ENCODE measurements at regions not wholly inside any gene's neighbourhood (a gene's known extent, or its start where the extent isn't known, plus 50 kb on each side); places are given as distances from the start of the nearest gene placed in this dataset.
A peak's percentile ranks its signal among the peaks of the same experiment; 100 is the strongest.

DNA sequence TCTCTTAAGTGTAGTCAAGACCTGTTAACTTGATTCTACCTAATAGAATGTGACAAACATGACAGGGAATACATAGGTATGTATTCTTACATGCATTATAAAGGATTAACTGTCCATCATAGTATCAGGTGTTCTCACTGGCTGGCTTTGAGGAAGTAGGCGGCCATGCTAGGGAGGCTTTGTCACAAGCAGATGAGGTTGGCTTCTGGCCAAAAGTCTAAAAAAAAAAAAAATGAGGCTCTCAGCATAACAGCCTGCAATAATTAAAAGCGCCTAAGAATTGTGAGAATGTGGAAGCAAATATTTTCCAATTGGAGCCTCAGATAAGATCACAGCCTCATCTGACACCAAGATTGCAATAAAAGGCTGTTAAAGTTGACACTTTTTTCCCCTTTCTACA, 1256.8 kb upstream of the SORCS1 start:
- no peak for DNase-seq (ENCODE audit: low spot score)

DNA sequence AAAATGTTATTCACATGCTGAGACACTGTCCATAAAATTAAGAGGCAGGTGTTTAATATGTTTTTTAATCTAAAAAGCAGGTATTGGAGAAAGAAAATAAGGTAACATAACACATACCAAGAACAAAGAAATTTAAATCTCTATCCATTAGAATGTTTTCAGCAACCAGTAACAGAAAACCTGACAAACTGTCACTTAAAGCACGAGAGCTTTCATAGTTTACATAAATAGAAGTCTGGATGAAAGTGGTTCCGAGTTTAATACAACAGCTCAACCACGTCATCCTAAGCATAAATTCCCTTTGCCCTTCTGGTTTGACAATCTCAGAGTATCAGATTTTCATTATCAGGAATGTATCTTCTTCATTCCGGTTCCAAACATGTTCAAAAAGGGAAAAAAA, 1249.4 kb upstream of the SORCS1 start:
- DNase-seq (ENCODE audit: low spot score), result no peak

DNA sequence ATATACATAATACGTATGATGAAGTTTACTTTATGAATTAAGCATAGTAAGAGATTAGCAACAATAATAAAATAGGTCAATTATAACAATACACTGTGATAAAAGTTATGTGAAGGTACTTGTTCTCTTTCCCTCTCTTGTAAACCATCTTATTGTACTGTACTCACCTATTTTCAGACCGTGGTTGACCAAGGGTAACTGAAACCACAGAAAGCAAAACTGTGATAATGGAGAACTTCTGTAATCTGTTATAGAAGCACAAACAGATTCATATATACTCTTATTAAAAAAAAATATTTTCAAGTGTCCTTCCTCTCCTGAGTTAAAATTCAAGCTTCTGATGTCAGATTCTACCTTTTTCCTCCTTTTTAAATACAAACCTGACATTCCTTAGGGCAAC, 1247.8 kb upstream of the SORCS1 start:
- DNase-seq (ENCODE audit: low spot score), result no peak

DNA sequence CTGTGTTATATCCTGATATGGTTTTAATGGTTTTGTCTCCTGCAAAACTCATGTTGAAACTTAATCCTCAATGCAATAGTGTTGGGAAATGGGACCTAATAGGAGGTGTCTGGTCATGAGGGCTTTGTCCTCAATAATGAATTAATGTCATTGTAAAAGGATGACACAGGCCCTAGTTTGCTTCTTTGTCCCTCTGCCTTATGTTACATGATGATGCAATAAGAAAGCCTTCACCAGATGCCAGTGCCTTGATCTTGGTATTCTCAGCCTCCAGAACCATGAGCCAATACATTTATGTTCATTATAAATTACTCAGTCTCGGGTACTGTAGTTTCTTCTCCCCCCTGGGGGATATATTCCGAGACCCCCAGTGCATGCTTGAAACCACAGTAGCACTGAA, 1247.4 kb upstream of the SORCS1 start:
- DNase-seq (ENCODE audit: low spot score), result no peak

DNA sequence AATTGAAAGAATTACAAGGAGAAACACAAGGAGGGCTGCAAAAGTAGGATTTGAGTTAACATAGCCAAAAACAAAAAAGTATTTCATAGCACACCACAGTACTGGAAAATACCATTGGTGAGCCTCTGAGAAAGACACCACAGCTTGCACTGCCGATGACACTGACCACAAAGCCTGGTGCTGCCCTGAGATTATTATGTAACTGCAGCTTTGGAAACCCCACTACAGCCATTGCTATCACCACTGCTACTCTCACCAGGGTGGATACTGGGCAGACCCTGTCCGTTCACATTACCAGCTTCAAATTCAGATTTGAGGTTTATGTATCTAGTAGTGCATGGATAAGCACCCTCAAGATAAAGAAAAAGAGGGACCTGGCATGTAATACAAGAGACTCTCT, 1246.7 kb upstream of the SORCS1 start:
- DNase-seq (ENCODE audit: low spot score), result no peak

DNA sequence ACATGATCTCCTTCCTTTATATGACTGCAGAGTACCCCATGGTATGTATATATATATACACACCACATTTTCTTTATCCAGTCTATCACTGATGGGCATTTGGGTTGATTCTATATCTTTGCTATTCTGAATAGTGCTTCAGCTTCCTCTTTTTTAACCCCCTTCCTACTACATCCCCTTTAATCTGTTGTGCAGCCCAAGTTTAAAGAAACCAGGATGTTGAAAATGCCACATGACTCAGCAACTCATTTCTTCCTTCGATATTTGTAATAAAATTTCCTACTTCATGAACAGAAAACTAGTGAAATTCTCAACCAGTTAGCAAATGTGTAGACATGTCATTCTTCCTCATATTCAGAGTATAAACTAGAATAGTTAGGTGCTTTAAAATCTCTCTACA, 1245.7 kb upstream of the SORCS1 start:
- no peak for DNase-seq (ENCODE audit: low spot score)

DNA sequence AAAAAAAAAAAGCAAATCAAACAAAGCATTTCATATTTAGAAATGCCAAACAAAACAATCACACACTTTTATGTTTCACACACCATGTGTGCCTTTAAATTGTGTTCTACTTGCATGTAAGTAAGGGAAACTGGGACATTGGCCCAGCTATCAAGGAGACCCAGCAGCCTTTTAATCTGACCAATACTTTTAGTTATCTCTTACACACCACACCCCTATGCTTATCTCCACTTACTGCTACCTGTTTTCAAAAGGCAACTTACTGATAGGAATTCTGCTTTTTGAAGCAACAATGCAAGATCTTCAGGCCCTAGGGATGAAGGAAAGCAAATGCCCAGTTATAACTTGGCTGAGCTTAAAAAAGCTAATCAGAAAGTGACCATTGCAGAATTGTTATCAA, 1244.8 kb upstream of the SORCS1 start:
- no peak for DNase-seq (ENCODE audit: low spot score)

DNA sequence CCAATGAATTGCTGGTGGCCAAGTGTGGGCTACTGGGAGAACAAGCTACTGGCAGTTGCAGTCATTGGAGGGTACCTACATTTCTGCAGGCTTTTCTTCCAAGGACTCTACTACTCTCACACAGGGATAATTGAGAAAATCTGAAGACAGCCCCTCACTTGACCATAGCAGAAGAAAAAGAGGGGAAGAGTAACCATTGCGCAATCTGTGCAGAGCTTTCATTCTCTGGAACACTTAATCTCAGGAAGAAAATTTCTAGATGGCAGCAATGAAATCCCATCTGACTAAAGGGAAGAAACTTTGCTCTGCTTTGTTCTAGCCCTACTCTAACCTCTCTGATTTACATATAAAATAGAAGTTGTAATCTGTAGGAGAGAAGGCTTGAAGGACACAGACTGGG, 1239.6 kb upstream of the SORCS1 start:
- no peak for DNase-seq (ENCODE audit: low spot score)

DNA sequence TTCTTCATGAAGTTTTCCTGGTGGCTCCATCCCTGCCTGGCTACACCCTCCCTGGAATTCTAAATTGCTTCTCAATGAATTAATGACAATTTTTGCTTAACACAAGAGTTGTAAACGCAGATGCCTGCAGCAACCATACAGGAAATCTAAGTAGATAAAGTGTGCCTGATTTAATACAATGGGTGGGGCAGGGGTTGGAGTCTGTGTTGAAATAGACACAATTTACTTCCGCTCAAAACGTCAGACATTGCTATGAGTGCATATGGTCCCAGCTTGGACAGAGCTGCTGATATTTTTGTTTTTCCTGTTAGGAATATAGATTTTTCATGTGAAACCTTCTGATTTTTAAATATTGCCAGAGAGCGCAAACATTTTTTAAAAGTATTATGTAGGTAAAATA, 1235.0 kb upstream of the SORCS1 start:
- no peak for DNase-seq (ENCODE audit: low spot score)

DNA sequence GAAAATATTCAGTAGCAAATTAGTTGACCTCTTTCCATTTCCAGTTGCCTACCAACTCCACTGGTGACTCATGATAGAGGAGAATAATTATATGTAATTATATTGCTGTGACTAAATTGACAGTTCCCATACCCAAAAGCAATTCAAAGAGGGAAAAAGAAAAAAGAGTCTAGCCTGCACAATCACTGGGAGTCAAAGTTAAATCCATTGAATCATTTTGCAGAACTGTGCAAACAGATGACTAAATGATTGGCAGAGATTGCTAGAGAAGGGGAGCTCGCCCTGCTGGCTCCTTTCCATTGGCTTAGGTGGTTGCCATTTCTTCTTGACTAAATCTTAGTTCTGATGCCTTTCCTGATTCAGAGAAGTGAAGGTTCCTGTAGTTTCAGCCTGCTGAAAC, 1228.6 kb upstream of the SORCS1 start:
- DNase-seq (ENCODE audit: low spot score), result peak; percentile 47

DNA sequence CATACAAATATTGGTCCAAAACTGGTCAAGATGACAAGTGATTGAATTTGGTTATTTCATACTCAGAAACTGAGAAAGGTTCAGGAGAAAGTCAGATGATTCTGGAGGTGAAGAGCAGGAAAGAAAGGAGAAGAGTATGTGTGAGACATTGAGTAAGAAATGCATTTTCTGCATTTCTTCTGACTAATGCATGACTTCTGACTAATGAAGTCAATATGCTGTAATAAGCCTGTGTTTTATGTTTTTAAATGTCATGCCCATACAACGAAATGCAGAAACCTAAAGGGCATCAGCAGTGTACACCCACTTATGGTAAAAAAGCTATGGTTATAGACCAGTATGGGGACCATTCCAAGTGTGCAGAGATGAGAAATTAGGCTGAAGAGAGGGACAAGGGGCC, 1227.8 kb upstream of the SORCS1 start:
- DNase-seq (ENCODE audit: low spot score), result peak; percentile 63

DNA sequence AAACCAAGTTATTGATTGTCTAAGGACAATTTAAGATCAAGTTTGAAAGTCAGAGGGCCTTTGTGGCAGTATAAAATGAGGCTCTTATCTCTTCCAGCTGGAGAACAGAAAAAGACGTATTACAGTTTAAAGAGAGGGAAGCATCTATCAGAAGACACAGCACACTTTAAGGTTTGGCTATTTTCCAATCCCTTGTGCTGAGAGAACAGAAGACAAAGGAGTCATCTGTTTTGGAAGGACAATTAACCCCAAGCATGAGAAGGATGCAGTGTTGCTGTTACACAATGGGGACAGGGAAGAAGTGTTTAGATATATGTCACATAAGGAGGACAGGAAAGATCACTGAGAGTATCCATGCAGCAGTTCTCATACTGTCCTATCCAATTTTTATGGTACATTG, 1224.2 kb upstream of the SORCS1 start:
- DNase-seq (ENCODE audit: low spot score), result peak; percentile 44

DNA sequence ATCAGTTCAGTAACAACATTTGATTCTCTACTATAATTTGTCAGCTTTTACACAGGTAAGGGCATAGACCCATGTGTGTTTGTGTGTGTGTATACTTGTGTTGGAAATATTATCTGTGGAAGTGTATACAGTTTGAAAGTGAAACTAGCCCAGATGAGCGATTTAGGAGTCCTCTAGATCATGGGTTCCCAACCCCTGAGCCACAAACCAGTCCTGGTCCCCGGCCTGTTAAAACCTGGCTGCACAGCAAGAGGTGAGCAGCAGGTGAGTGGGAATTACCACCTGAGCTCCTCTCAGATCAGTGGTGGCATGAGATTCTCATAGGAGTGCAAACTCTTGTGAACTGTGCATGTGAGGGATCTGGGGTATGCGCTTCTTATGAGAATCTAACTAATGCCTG, 1221.5 kb upstream of the SORCS1 start:
- DNase-seq (ENCODE audit: low spot score), result no peak

DNA sequence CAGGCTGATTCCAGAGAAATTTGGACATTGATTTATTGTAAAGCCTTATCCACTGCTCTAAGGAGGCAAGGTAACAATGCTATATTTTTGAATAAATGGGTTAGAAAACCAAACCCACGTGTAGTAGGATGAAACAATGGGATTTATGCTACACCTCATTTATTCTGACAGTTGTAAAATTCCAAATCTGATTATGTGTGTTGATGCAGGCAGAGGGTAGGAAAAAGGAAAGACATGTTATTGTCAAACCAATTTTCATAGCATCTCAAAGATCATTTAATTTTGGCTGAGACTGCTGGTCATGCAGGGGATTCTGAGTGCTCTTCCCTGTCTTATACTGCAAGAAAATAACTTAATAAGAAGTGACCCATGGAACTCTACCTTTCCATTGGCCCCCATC, 1219.9 kb upstream of the SORCS1 start:
- DNase-seq (ENCODE audit: low spot score), result no peak

DNA sequence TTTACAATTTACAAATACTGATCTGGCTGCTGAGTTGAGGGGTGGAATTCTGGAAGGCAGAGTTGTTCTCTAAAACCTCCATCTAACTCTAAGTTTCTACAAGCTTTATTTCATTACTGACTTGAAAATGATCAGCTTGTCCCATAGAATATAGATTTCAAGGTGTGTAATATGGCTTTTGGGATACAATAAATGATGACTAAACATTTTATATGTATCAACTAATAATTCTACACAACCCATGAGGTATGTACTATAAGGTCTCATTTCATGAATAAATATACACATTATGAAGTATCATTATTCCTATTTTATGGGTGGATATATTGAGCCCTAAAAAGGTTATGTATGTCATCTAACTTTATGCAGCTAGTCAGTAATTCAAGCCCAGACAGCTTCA, 1214.3 kb upstream of the SORCS1 start:
- no peak for DNase-seq (ENCODE audit: low spot score)

DNA sequence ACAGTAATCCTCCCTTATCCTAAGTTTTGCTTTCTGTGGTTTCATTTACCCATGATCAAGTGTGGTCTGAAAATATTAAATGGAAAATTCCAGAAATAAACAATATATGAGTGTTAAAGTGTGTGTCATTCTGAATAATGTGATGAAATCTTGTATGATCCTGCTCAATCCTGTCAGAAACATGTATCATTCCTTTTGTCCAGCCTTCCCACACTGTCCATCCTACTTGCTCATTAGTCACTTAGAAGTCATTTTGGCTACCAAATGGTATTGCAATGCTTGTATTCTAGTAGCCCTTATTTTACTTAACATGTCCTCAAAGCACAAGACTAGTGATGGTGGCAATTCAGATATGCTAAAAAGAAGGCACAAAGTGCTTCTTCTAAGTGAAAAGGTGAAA, 1211.2 kb upstream of the SORCS1 start:
- peak; percentile 31 for DNase-seq (ENCODE audit: low spot score)

DNA sequence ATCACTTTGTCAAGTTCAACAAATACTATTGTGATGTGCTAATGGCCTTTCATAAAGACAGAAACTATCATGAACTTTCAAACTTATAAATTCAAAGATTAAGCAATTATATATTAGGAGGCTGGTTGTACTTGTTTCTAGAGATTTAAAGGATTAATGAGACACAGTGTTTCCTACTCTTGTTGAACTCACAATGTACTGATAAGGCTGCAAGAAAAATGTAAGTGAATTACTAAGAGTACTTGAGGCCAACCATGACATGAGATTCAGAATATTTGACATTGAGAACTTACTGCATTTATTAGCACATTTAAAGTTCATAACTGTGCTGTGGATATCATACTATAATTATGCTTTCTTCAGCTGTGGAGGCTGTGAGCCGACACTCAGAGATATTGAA, 1210.5 kb upstream of the SORCS1 start:
- no peak for DNase-seq (ENCODE audit: low spot score)

DNA sequence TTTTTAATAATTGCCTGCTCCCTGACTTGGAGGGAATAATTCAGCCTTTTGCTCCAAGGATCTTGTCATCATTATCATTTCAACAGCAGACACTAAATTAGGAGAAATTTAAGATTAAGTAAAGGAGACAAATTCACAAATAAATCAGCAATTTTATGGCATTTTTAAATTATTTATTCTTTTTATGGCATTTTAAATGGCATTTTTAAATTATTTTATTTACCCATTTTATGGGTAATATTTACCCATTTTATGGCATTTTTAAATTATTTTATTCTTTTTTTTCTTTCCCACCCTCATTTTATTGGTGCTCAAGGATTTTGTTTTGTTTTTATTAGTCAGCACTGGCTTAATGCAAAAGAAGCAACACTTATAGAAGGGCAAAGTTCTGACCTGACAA, 1201.0 kb upstream of the SORCS1 start:
- DNase-seq (ENCODE audit: low spot score), result no peak

DNA sequence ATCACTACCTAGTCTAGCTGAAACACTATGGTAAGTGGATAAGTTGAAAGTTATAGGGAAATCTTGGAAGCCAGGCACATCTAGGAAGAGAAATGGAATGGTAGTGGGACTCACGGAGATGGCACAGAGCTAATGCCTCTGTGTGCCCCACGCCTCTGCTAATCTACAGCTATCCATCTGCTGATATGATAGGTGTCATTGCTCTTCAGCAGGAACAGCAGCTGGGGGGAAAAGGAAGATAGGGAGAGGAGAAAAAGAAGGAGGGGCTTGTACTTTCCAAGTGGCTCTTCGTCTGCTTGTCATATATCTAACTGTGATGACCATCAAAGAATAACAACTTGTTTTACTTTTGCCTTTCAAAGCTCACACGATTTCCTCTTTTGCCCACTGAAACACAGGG, 1199.1 kb upstream of the SORCS1 start:
- DNase-seq (ENCODE audit: low spot score), result no peak

DNA sequence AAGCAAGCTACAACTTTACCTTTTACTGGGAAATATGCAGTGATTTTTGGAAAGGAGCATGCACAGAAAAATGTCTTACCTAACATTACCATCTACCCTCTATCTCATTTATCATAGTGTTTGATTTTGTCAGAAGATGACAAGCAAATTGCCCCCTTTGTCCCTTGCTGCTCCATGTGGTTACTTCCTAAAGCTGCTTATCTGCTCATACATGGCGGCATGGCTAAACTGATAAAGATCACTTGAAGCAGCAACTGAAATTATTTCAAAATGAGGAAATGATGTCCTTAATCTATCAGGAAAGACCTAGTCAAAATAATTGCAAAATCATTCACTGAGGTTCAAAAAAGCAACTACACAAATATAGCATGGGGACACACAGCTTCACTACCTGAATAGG, 1198.5 kb upstream of the SORCS1 start:
- no peak for DNase-seq (ENCODE audit: low spot score)

DNA sequence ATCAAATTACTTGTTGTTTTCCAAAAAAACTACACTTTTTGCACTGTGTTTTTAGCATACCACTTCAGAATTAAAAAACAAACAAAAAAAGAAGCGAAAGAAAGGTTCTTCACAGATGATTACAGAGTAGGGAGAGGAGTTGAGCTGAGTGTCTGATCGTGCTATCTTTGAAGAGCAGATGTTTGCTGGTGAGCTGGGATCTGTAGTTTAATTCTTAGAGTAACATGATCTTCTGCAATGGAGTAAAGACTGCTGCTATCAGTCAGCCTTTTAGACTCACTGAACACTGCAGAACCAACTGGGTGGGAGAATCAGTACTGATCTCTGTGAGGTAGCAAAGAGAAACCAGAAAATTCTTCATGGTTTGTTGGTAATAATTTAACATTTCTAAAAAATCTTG, 1197.8 kb upstream of the SORCS1 start:
- no peak for DNase-seq (ENCODE audit: low spot score)

DNA sequence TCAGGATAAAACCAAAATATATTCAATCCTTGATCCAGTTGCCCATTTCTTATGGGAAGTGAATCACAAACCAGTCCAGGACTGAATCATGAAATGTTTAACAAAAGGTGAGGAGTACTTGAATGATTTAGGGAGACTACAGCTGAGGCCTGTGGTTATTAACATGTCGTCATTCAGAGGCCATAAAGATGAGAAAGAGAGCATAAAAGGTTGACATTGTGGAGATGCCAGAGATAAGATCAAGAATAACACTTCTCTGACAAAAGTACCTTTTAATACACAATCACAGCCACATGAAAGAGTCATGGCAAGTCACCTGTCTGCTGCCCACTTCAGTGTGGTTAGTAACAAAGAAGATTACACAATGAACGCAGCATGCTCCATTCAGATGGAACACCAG, 1195.7 kb upstream of the SORCS1 start:
- peak; percentile 3 for DNase-seq (ENCODE audit: low spot score)

DNA sequence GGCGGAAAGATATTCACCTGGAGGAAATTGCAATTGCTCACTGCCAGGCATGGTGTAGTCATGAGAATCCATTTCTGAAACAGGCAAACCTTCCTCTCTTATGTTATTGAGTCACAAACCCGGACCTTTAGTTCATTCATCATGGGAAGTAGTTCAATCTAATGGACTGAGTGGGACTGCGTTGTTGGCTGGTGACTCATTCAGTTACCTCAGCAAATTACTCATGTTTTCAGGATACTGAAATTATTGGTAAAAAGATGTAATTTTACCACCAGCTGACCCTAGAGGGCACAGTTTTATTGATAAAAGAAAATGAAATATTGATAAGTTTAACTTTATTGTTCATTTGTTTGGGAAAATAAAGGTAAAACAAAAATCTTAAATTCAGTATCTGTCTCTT, 1194.4 kb upstream of the SORCS1 start:
- peak; percentile 90 for DNase-seq (ENCODE audit: low spot score)

DNA sequence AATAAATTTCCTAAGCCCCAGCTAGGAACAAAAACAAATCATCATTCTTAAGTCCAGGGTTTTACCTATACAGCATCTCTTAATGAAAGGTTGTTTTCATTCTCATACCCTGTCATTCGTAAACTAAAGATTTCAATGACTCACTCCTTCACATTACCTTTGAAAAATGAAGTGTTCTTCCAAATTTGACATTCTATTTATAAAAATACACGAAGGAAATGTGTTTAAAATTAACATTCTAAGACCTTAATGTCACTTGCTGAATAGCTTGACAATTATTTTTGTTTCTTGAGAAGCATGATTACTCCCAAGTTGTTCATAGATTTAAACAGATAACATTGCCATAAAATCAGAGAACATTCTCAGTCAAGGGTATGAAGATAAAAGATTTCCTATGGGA, 1188.3 kb upstream of the SORCS1 start:
- DNase-seq (ENCODE audit: low spot score), result no peak

DNA sequence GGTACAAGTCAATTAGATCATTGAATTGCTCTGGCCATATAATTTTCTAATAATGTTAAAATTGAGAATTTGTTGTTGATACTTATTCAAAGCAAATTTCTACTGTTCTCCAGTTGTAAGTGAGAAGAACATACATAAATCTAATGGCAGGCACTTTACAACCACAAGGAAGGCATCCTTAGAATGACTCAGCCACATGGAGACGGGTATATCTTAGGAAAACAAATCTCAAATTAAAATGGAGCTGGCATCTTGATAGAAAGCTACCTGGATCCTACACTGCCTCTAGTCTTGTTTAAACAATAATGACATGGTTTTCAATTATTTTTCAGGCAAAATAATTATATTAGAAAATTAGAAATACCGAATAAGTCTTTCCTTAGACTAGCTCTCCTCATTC, 1183.7 kb upstream of the SORCS1 start:
- DNase-seq (ENCODE audit: low spot score), result no peak
